BJ (cell line): ENCODE measurements at regions not wholly inside any gene's neighbourhood (a gene's known extent, or its start where the extent isn't known, plus 50 kb on each side); places are given as distances from the start of the nearest gene placed in this dataset.

Experiments
- CTCF ChIA-PET: fragments of 350-600 bp; formaldehyde crosslinking; extraction: SDS; loops from one replicate; lab custom pipeline; 2021; ENCODE audit warnings: antibody characterized with exemption, inconsistent platforms; lab: Yijun Ruan, JAX
- POLR2A ChIA-PET: fragments of 300-600 bp; sonication (Branson Sonifier 250); formaldehyde crosslinking; extraction: SDS; loops from one replicate; lab custom pipeline; 2021; ENCODE audit warnings: antibody characterized with exemption; lab: Charles Lee
- DNase-seq: peaks from one replicate; pipeline ENCODE4 v3.0.0-alpha.2; 2011; ENCODE audit warnings: low read depth
- H3K27me3 ChIP-seq: 2 replicates; pipeline ENCODE4 v1.6.0; 2011; ENCODE audit warnings: low read length; ENCODE audit not compliant: control insufficient read depth, insufficient read depth
- H3K36me3 ChIP-seq: 2 replicates; pipeline ENCODE4 v1.5.1; 2011; ENCODE audit warnings: low read length; ENCODE audit not compliant: control insufficient read depth, insufficient read depth
- H3K4me3 ChIP-seq: 2 replicates; pipeline ENCODE4 v1.5.1; 2011; ENCODE audit warnings: low read depth, mild to moderate bottlenecking, control low read depth, low read length
- TF ChIP-seq, protein P1 (sequence below): IDR thresholded peaks from 2 replicates; pipeline ENCODE4 v1.5.1; 2011; ENCODE audit warnings: low read depth, mild to moderate bottlenecking, control low read depth, inconsistent platforms, low read length, moderate library complexity; ENCODE audit not compliant: insufficient read depth

DNA sequence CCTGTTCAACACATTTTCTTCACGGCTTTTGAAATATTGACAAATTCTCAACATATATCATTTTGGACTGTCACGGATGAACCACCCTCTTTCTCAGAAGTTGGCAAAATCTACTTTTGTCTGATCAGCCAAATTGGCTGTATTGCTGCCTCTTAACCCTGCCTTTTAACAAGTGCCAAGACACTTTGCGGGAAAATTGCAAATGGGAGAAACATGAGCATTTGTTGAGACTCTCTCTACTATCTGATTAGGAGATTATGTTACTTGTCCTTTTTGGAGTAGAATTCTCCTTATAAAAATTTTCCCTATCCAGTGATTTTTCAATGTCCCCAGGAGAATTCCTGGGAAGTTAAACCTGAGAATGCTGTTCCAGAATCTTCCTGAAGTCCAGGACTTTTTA lies 256.2 kb upstream of the ZSWIM2 start:
- CTCF ChIA-PET = interaction anchor here (0.9 kb wide), 1 partner anchor 9 kb away, joined by 3 read pairs; no protein-coding TSS in a partner anchor
- DNase-seq = no peak
- Histone ChIP-seq H3K36me3 (no peaks in the 10 kb centered on the region), H3K27me3 (no peaks in the 10 kb centered on the region), H3K4me3 (no peak overlapping the region)
- TF ChIP-seq, protein P1, sequence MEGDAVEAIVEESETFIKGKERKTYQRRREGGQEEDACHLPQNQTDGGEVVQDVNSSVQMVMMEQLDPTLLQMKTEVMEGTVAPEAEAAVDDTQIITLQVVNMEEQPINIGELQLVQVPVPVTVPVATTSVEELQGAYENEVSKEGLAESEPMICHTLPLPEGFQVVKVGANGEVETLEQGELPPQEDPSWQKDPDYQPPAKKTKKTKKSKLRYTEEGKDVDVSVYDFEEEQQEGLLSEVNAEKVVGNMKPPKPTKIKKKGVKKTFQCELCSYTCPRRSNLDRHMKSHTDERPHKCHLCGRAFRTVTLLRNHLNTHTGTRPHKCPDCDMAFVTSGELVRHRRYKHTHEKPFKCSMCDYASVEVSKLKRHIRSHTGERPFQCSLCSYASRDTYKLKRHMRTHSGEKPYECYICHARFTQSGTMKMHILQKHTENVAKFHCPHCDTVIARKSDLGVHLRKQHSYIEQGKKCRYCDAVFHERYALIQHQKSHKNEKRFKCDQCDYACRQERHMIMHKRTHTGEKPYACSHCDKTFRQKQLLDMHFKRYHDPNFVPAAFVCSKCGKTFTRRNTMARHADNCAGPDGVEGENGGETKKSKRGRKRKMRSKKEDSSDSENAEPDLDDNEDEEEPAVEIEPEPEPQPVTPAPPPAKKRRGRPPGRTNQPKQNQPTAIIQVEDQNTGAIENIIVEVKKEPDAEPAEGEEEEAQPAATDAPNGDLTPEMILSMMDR = no peak
- POLR2A ChIA-PET = no interaction called here

DNA sequence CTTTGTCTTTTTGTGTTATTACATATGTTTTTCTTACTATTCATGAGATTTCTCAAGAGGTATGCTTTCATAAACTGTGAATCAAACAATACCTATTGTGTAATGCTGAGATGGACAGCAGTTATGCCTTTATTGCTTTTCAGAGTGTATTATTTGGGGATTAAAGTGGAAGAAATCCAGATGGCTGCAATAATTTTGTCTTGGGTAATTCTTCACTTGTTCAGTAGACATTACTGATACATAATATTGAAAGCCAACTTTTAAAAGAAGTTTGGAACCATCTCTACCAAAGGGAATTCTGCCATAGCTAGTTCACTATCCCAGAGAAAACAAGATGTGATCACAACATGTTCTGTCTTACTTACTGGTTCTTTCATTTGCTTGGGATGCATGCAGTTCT lies 253.4 kb upstream of the ZSWIM2 start:
- Histone ChIP-seq H3K4me3 (no peak overlapping the region), H3K36me3 (no peaks in the 10 kb centered on the region), H3K27me3 (no peaks in the 10 kb centered on the region)
- ChIA-PET CTCF (no interaction called here), POLR2A (no interaction called here)
- no peak for DNase-seq
- TF ChIP-seq, protein P1 = no peak

DNA sequence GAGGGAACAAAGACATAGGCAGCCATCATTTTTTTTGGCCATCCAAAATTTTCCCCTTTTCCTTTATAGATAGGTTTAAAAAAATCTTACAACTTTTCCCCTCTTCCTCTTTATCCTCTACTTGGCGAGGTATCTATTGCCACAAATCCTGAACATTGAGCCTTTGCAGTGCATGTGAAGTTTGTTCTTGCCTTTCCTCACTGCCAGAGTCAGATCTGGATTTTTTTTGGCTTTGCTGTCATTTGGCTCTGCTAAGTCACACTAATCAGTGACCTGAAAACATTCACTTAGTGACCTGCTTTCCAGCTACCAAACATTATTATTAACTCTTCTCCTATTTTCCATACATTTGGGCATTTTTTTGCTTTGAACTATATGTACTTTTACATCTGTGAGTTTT lies 249.2 kb upstream of the ZSWIM2 start:
- CTCF ChIA-PET = no interaction called here
- no peak for DNase-seq
- POLR2A ChIA-PET = no interaction called here

DNA sequence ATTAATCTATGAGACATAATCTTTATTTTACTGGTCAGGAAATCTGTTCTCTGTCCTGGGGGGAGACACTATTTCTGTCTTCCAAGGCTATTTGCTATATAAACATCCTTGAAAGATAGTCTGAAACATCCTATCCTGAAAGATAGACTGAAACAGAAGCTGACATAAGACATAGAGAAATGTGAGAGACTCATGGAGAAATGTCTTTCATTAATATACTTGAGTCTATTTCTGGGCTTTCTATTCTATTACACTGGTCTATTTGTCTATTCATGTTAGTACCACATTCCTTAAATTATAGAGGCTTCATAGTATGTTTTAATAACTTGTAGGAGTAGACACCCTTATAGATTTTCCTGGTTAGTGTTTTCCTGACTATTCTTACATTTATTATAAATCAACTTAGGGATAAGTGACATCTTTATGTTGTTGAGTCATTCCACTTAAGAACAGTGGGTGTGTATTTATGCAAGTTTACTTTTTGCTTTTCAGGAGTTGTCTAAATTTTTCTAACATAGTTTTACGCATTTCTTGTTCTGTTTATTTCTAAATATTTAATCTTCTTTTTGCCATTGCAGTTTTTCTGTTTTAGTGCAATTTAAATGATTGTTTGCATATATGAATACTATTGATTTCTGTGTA lies 244.9 kb upstream of the ZSWIM2 start:
- TF ChIP-seq, protein P1 = no peak
- Histone ChIP-seq H3K36me3 (no peaks in the 10 kb centered on the region), H3K4me3 (no peak overlapping the region), H3K27me3 (no peaks in the 10 kb centered on the region)
- CTCF ChIA-PET = interaction anchor here (0.6 kb wide), 1 partner anchor 888 kb away, joined by 3 read pairs; no protein-coding TSS in a partner anchor
- DNase-seq = no peak
- POLR2A ChIA-PET = no interaction called here

More for the DNA sequence above, 249.2 kb upstream of the ZSWIM2 start:
- Histone ChIP-seq H3K27me3 (no peaks in the 10 kb centered on the region), H3K36me3 (no peaks in the 10 kb centered on the region), H3K4me3 (no peak overlapping the region)
- TF ChIP-seq, protein P1 = no peak

DNA sequence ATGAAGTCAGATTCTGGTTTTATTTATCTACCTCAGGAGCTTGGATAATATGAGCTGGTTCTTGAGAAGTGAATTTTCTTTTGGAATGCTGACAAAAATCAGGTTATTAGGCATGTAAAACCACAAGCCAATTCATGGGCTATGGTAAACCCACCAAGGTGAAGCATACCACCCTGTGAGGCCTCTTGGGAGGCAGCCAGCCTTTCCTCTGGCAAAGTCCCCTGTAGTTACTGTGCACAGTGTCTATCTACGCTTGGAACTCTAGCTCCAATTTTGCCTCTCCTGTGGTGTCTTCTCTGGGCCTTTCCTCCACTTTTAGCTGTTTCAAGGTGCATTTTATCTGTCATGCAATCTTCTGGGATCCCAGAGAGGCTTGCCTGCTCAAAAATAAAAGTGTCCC lies 242.7 kb upstream of the ZSWIM2 start:
- Histone ChIP-seq H3K36me3 (no peaks in the 10 kb centered on the region), H3K4me3 (no peak overlapping the region), H3K27me3 (no peaks in the 10 kb centered on the region)
- CTCF ChIA-PET = interaction anchor here (0.8 kb wide), 1 partner anchor 20 kb away, joined by 3 read pairs; no protein-coding TSS in a partner anchor
- TF ChIP-seq, protein P1 = no peak
- DNase-seq = no peak
- POLR2A ChIA-PET = no interaction called here
